Fibroblast of skin of right biceps (primary cell): ENCODE measurements at regions not wholly inside any gene's neighbourhood (a gene's known extent, or its start where the extent isn't known, plus 50 kb on each side); places are given as distances from the start of the nearest gene placed in this dataset.

ENCODE experiments used
- DNase-seq: peaks from one replicate; pipeline ENCODE4 v3.0.0-alpha.2; 2013

GRCh38 chr1:82221721-82222120 lies 421.0 kb downstream of the ADGRL2 start:
- DNase-seq = no peak

- no peak for DNase-seq
Observed at GRCh38 chr1:82220754-82221153, 420.0 kb downstream of the ADGRL2 start.

GRCh38 chr1:82219841-82220240 lies 419.1 kb downstream of the ADGRL2 start:
- no peak for DNase-seq

- DNase-seq = no peak
Observed at GRCh38 chr1:82218846-82219245, 418.1 kb downstream of the ADGRL2 start.

GRCh38 chr1:82215853-82216175 lies 415.1 kb downstream of the ADGRL2 start:
- DNase-seq = no peak

GRCh38 chr1:82215056-82215852 lies 414.5 kb downstream of the ADGRL2 start:
- peak; percentile 11 for DNase-seq

- DNase-seq = no peak
Observed at GRCh38 chr1:82214606-82215005, 413.9 kb downstream of the ADGRL2 start.

- DNase-seq = no peak
Observed at GRCh38 chr1:82197606-82198005, 396.9 kb downstream of the ADGRL2 start.

GRCh38 chr1:82195245-82195644 lies 394.5 kb downstream of the ADGRL2 start:
- no peak for DNase-seq

- peak; percentile 8 for DNase-seq
Observed at GRCh38 chr1:82185084-82185483, 384.4 kb downstream of the ADGRL2 start.

- no peak for DNase-seq
Observed at GRCh38 chr1:82181846-82182245, 381.1 kb downstream of the ADGRL2 start.

GRCh38 chr1:82179131-82179530 lies 378.4 kb downstream of the ADGRL2 start:
- DNase-seq = no peak

GRCh38 chr1:82177192-82177591 lies 376.5 kb downstream of the ADGRL2 start:
- DNase-seq = peak; percentile 33

GRCh38 chr1:82171955-82172354 lies 371.2 kb downstream of the ADGRL2 start:
- DNase-seq = no peak

GRCh38 chr1:82168482-82168881 lies 367.7 kb downstream of the ADGRL2 start:
- no peak for DNase-seq

- DNase-seq = no peak
Observed at GRCh38 chr1:82165304-82165703, 364.6 kb downstream of the ADGRL2 start.

- DNase-seq = peak; percentile 34
Observed at GRCh38 chr1:82162486-82163420, 362.0 kb downstream of the ADGRL2 start.

GRCh38 chr1:82161700-82162141 lies 361.0 kb downstream of the ADGRL2 start:
- peak; percentile 61 for DNase-seq

GRCh38 chr1:82160903-82161302 lies 360.2 kb downstream of the ADGRL2 start:
- DNase-seq = no peak

GRCh38 chr1:82160036-82160435 lies 359.3 kb downstream of the ADGRL2 start:
- peak; percentile 59 for DNase-seq

- DNase-seq = no peak
Observed at GRCh38 chr1:82158981-82159380, 358.2 kb downstream of the ADGRL2 start.

- no peak for DNase-seq
Observed at GRCh38 chr1:82154219-82154970, 353.7 kb downstream of the ADGRL2 start.

GRCh38 chr1:82153752-82154151 lies 353.0 kb downstream of the ADGRL2 start:
- DNase-seq = no peak
